Left ventricle myocardium inferior (tissue), 1 donor: ENCODE measurements at regions not wholly inside any gene's neighbourhood (a gene's known extent, or its start where the extent isn't known, plus 50 kb on each side); places are given as distances from the start of the nearest gene placed in this dataset.

ENCODE experiments used
- DNase-seq: peaks from one replicate; pipeline ENCODE4 v3.0.0-alpha.2; 2020
- H3K27ac ChIP-seq: fragments of 200-600 bp; replicated peaks from 2 replicates; pipeline ENCODE4 v1.8.0; 2021
- H3K27me3 ChIP-seq: fragments of 200-600 bp; 2 replicates; pipeline ENCODE4 v1.8.0; 2021; ENCODE audit warnings: low read depth
- H3K36me3 ChIP-seq: fragments of 200-600 bp; 2 replicates; pipeline ENCODE4 v1.8.0; 2021
- H3K4me1 ChIP-seq: fragments of 200-600 bp; 2 replicates; pipeline ENCODE4 v1.8.0; 2021
- H3K4me3 ChIP-seq: fragments of 200-600 bp; 2 replicates; pipeline ENCODE4 v1.8.0; 2021; ENCODE audit warnings: mild to moderate bottlenecking, moderate library complexity
- H3K9me3 ChIP-seq: fragments of 200-600 bp; replicated peaks from 2 replicates; pipeline ENCODE4 v1.8.0; 2021
- CTCF ChIP-seq: fragments of 200-600 bp; IDR thresholded peaks from 2 replicates; pipeline ENCODE4 v1.8.0; 2021; ENCODE audit warnings: antibody characterized with exemption, mild to moderate bottlenecking, borderline replicate concordance
- intact Hi-C: fragments of 100-400 bp; cut with micrococcal nuclease; formaldehyde crosslinking; loops from one replicate; pipeline ENCODE4 v1.11.0; 2022
- donor health status: DM: no; HTN: yes; CAD: no; lungs with severe emphysema.

- H3K27me3 ChIP-seq, result no peaks in the 10 kb centered on the region
- H3K27ac ChIP-seq, result no peak overlapping the region
- no peak for TF ChIP-seq CTCF
- intact Hi-C loops, result no loop called here
- DNase-seq, result no peak
- no peaks in the 10 kb centered on the region for H3K4me1 ChIP-seq
- H3K4me3 ChIP-seq, result no peak overlapping the region
- no peaks in the 10 kb centered on the region for H3K9me3 ChIP-seq
- no peaks in the 10 kb centered on the region for H3K36me3 ChIP-seq
Observed at GRCh38 chr4:186917136-186917535, 193.5 kb upstream of the FAT1 start.

- Histone ChIP-seq H3K36me3 (no peaks in the 10 kb centered on the region), H3K27me3 (no peaks in the 10 kb centered on the region), H3K4me3 (no peak overlapping the region), H3K4me1 (no peaks in the 10 kb centered on the region), H3K9me3 (no peaks in the 10 kb centered on the region), H3K27ac (no peak overlapping the region)
- intact Hi-C loops, result no loop called here
- DNase-seq, result no peak
- no peak for TF ChIP-seq CTCF
Observed at GRCh38 chr4:186918466-186918865, 194.8 kb upstream of the FAT1 start.

- H3K4me1 ChIP-seq, result no peaks in the 10 kb centered on the region
- no peak overlapping the region for H3K4me3 ChIP-seq
- intact Hi-C loops, result no loop called here
- no peak for DNase-seq
- no peaks in the 10 kb centered on the region for H3K36me3 ChIP-seq
- no peak overlapping the region for H3K27ac ChIP-seq
- TF ChIP-seq CTCF, result no peak
- no peaks in the 10 kb centered on the region for H3K9me3 ChIP-seq
- H3K27me3 ChIP-seq, result no peaks in the 10 kb centered on the region
Observed at GRCh38 chr4:186919340-186919739, 195.7 kb upstream of the FAT1 start.

GRCh38 chr4:186920483-186920882 is 196.8 kb upstream of the FAT1 start:
- Histone ChIP-seq H3K36me3 (no peaks in the 10 kb centered on the region), H3K27me3 (no peaks in the 10 kb centered on the region), H3K27ac (no peak overlapping the region), H3K4me1 (no peaks in the 10 kb centered on the region), H3K4me3 (no peak overlapping the region), H3K9me3 (no peaks in the 10 kb centered on the region)
- TF ChIP-seq CTCF, result no peak
- intact Hi-C loops, result no loop called here
- no peak for DNase-seq

GRCh38 chr4:186920992-186921391 is 197.3 kb upstream of the FAT1 start:
- intact Hi-C loops, result no loop called here

More at GRCh38 chr4:186920992-186921391, 197.3 kb upstream of the FAT1 start:
- Histone ChIP-seq H3K9me3 (no peaks in the 10 kb centered on the region), H3K4me3 (no peak overlapping the region), H3K27ac (no peak overlapping the region), H3K36me3 (no peaks in the 10 kb centered on the region), H3K27me3 (no peaks in the 10 kb centered on the region), H3K4me1 (no peaks in the 10 kb centered on the region)
- DNase-seq, result no peak
- no peak for TF ChIP-seq CTCF
